ENCODE measurements at regions not wholly inside any gene's neighbourhood (a gene's known extent, or its start where the extent isn't known, plus 50 kb on each side); places are given as distances from the start of the nearest gene placed in this dataset.

- Histone ChIP-seq H3K9me3 (ENCODE audit: low read length) (peaks cover 10% of the 10 kb centered on the region; the same call in 1 of the 2 replicates), H3K36me3 (ENCODE audit: insufficient read depth, low read length) (peaks cover 11% of the 10 kb centered on the region), H3K27ac (ENCODE audit: low read depth, low read length, poor library complexity, severe bottlenecking) (peak overlapping the region; percentile 78), H3K4me2 (ENCODE audit: low read length) (peak overlapping the region; percentile 75), H4K20me1 (ENCODE audit: insufficient read depth, low read length) (no peaks in the 10 kb centered on the region), H3K4me3 (ENCODE audit: low read depth, low read length, poor library complexity, severe bottlenecking) (peak overlapping the region; percentile 67), H2AFZ (ENCODE audit: low read length) (peak overlapping the region; percentile 62), H3K9me2 (ENCODE audit: insufficient read depth, low read length) (no peaks in the 10 kb centered on the region), H3K79me2 (ENCODE audit: insufficient read depth, low read depth, low read length) (peaks cover 13% of the 10 kb centered on the region; the same call in 1 of the 2 replicates), H3K4me1 (ENCODE audit: insufficient read depth, low read length, poor library complexity, severe bottlenecking) (peaks cover 21% of the 10 kb centered on the region)
- intact Hi-C loops (cut with micrococcal nuclease; ENCODE audit: unreplicated experiment), result loop anchor here (1.0 to 5.0 kb wide), 3 partner anchors 72 to 254 kb away; partner anchors contain the start of genes CNOT8, GEMIN5 and LARP1
- DNase-seq (ENCODE audit: low spot score), result peak; percentile 70
- TF ChIP-seq, protein P1, sequence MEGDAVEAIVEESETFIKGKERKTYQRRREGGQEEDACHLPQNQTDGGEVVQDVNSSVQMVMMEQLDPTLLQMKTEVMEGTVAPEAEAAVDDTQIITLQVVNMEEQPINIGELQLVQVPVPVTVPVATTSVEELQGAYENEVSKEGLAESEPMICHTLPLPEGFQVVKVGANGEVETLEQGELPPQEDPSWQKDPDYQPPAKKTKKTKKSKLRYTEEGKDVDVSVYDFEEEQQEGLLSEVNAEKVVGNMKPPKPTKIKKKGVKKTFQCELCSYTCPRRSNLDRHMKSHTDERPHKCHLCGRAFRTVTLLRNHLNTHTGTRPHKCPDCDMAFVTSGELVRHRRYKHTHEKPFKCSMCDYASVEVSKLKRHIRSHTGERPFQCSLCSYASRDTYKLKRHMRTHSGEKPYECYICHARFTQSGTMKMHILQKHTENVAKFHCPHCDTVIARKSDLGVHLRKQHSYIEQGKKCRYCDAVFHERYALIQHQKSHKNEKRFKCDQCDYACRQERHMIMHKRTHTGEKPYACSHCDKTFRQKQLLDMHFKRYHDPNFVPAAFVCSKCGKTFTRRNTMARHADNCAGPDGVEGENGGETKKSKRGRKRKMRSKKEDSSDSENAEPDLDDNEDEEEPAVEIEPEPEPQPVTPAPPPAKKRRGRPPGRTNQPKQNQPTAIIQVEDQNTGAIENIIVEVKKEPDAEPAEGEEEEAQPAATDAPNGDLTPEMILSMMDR (conservative IDR thresholded peaks at IDR 0.05; ENCODE audit: low read length), result no peak
- no peak for TF ChIP-seq EZH2phosphoT487 (IDR thresholded peaks at IDR 0.05; ENCODE audit: borderline replicate concordance, low read depth, low read length)
- CTCF ChIA-PET (ENCODE audit: unreplicated experiment), result interaction anchor here (0.6 kb wide), 1 partner anchor 1674 kb away, joined by 3 read pairs; no protein-coding TSS in a partner anchor
- BruUV-seq (replicated peaks), result TSS peak; percentile 73
- POLR2A ChIA-PET, result interaction anchor here (0.6 to 1.1 kb wide), 2 partner anchors 49 to 239 kb away, joined by 4 read pairs; no protein-coding TSS in a partner anchor
These were observed 71.9 kb upstream of the LARP1 start for GRCh38 chr5:154683101-154683880.

- DNase-seq (ENCODE audit: low spot score), result no peak
- CTCF ChIA-PET (ENCODE audit: unreplicated experiment), result interaction anchor here (0.6 to 1.0 kb wide), 2 partner anchors 11 to 74 kb away, joined by 3 read pairs; no protein-coding TSS in a partner anchor
- Histone ChIP-seq H3K27ac (ENCODE audit: low read depth, low read length, poor library complexity, severe bottlenecking) (no peak overlapping the region), H3K9me3 (ENCODE audit: low read length) (no peaks in the 10 kb centered on the region), H3K36me3 (ENCODE audit: insufficient read depth, low read length) (no peaks in the 10 kb centered on the region), H3K79me2 (ENCODE audit: insufficient read depth, low read depth, low read length) (peaks cover 12% of the 10 kb centered on the region; the same call in 1 of the 2 replicates), H2AFZ (ENCODE audit: low read length) (no peak overlapping the region), H3K4me2 (ENCODE audit: low read length) (no peak overlapping the region), H3K4me1 (ENCODE audit: insufficient read depth, low read length, poor library complexity, severe bottlenecking) (peaks cover 21% of the 10 kb centered on the region), H4K20me1 (ENCODE audit: insufficient read depth, low read length) (no peaks in the 10 kb centered on the region), H3K4me3 (ENCODE audit: low read depth, low read length, poor library complexity, severe bottlenecking) (no peak overlapping the region), H3K9me2 (ENCODE audit: insufficient read depth, low read length) (no peaks in the 10 kb centered on the region)
- POLR2A ChIA-PET, result no interaction called here
- TF ChIP-seq, protein P1 (conservative IDR thresholded peaks at IDR 0.05; ENCODE audit: low read length), result no peak
- TF ChIP-seq EZH2phosphoT487 (IDR thresholded peaks at IDR 0.05; ENCODE audit: borderline replicate concordance, low read depth, low read length), result no peak
- intact Hi-C loops (cut with micrococcal nuclease; ENCODE audit: unreplicated experiment), result no loop called here
- BruUV-seq (replicated peaks), result no TSS peak
These were observed 75.7 kb upstream of the LARP1 start for GRCh38 chr5:154679501-154679900.

Data from OCI-LY7 (cell line).